ENCODE measurements at regions not wholly inside any gene's neighbourhood (a gene's known extent, or its start where the extent isn't known, plus 50 kb on each side); places are given as distances from the start of the nearest gene placed in this dataset.

DNA sequence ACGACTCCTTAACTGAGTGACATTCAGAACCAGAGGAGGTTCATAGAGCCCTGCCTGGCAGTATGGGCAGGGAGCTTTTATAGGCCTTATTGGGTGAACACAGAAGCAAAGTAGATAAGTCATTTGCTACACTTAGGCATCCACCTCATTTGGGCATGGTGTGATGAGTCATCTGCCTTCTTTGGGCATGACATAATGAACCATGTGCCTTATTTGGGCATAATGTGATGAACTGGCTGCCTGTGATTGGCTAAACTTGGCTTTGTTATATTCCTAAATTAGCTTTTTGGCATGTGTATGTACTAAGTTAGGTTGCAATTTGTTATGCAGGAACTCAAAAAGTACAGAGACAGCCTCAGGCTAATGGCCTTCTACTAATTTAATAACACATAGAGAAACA, 2210.2 kb upstream of the PCDH20 start:
- Mint-ChIP-seq H3K9me3 (no peaks in the 10 kb centered on the region), H3K27me3 (ENCODE audit: low read depth) (no peaks in the 10 kb centered on the region), H3K4me1 (no peaks in the 10 kb centered on the region), H3K27ac (no peak overlapping the region), H3K4me3 (no peak overlapping the region), H3K36me3 (ENCODE audit: insufficient read depth in 1 of 3, low read depth in 3 of 3) (no peaks in the 10 kb centered on the region)
- Histone ChIP-seq H2BK20ac (ENCODE audit: low read depth, low read length, poor library complexity, severe bottlenecking) (no peak overlapping the region), H3K79me1 (ENCODE audit: insufficient read depth, low read depth, low read length, poor library complexity, severe bottlenecking) (no peaks in the 10 kb centered on the region), H3K23ac (ENCODE audit: insufficient read length, low read depth, low read length) (no peak overlapping the region), H3K79me2 (ENCODE audit: insufficient read depth, low read length) (no peaks in the 10 kb centered on the region), H4K91ac (ENCODE audit: insufficient read length, low read depth, low read length) (no peak overlapping the region), H3K9ac (ENCODE audit: extremely low read depth, insufficient read length, low read length) (no peak overlapping the region), H2AK5ac (ENCODE audit: insufficient read length, low read length) (no peak overlapping the region), H3K56ac (ENCODE audit: insufficient read length, low read depth, low read length) (no peak overlapping the region), H2BK120ac (ENCODE audit: low read depth, low read length, poor library complexity, severe bottlenecking) (no peak overlapping the region), H3T11ph (ENCODE audit: low read length) (no peak overlapping the region), H3K14ac (ENCODE audit: insufficient read depth, low read length) (no peak overlapping the region), H3K23me2 (ENCODE audit: insufficient read length, low read depth, low read length, poor library complexity, severe bottlenecking) (no peaks in the 10 kb centered on the region), H4K20me1 (ENCODE audit: control insufficient read depth, insufficient read depth, insufficient read length) (no peaks in the 10 kb centered on the region), H4K8ac (replicated peaks; ENCODE audit: insufficient read length, low read depth, low read length) (no peak overlapping the region), H3K4ac (ENCODE audit: low read depth, low read length) (no peak overlapping the region), H3K27me3 (ENCODE audit: insufficient read depth, low read length) (no peaks in the 10 kb centered on the region), H4K5ac (ENCODE audit: insufficient read length, low read depth, low read length) (no peak overlapping the region), H3K9me3 (ENCODE audit: control insufficient read depth, low read depth, low read length) (no peaks in the 10 kb centered on the region), H3K4me2 (ENCODE audit: insufficient read depth, insufficient read length, low read length) (no peak overlapping the region), H3K27ac (ENCODE audit: insufficient read length, low read depth, low read length) (no peak overlapping the region), H3K18ac (ENCODE audit: insufficient read length, low read depth, low read length) (no peak overlapping the region), H2BK15ac (ENCODE audit: low read depth, low read length) (no peak overlapping the region), H2BK5ac (ENCODE audit: insufficient read length, low read length) (no peak overlapping the region), H2AFZ (ENCODE audit: low read length) (no peak overlapping the region), H3K4me1 (ENCODE audit: insufficient read depth, low read length) (no peaks in the 10 kb centered on the region), H2BK12ac (ENCODE audit: insufficient read length, low read depth, low read length) (no peak overlapping the region)
- TF ChIP-seq, protein P1, sequence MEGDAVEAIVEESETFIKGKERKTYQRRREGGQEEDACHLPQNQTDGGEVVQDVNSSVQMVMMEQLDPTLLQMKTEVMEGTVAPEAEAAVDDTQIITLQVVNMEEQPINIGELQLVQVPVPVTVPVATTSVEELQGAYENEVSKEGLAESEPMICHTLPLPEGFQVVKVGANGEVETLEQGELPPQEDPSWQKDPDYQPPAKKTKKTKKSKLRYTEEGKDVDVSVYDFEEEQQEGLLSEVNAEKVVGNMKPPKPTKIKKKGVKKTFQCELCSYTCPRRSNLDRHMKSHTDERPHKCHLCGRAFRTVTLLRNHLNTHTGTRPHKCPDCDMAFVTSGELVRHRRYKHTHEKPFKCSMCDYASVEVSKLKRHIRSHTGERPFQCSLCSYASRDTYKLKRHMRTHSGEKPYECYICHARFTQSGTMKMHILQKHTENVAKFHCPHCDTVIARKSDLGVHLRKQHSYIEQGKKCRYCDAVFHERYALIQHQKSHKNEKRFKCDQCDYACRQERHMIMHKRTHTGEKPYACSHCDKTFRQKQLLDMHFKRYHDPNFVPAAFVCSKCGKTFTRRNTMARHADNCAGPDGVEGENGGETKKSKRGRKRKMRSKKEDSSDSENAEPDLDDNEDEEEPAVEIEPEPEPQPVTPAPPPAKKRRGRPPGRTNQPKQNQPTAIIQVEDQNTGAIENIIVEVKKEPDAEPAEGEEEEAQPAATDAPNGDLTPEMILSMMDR (conservative IDR thresholded peaks at IDR 0.05) = no peak
- WGBS (ENCODE audit: extremely low coverage, insufficient read length, low lambda C conversion rate) = no CpG with 5 or more reads among the region's 1 CpG
- DNase-seq = no peak
